Neuron (in vitro differentiated cells): ENCODE measurements at regions not wholly inside any gene's neighbourhood (a gene's known extent, or its start where the extent isn't known, plus 50 kb on each side); places are given as distances from the start of the nearest gene placed in this dataset.

Source experiments
- H2AFZ ChIP-seq: one replicate; pipeline ENCODE4 v1.6.1; 2013; ENCODE audit warnings: low read depth, mild to moderate bottlenecking, inconsistent platforms, low read length, moderate library complexity
- H3K27me3 ChIP-seq: one replicate; pipeline ENCODE4 v1.6.1; 2013; ENCODE audit warnings: low read length; ENCODE audit not compliant: insufficient read depth
- H3K36me3 ChIP-seq: one replicate; pipeline ENCODE4 v1.6.1; 2013; ENCODE audit warnings: low read length; ENCODE audit not compliant: insufficient read depth
- H3K4me1 ChIP-seq: one replicate; pipeline ENCODE4 v1.6.1; 2013; ENCODE audit warnings: low read length; ENCODE audit not compliant: insufficient read depth
- H3K4me3 ChIP-seq: 2 replicates; pipeline ENCODE4 v1.5.1; 2013; ENCODE audit warnings: mild to moderate bottlenecking, low read length, moderate library complexity
- H3K9me3 ChIP-seq: one replicate; pipeline ENCODE4 v1.6.1; 2013; ENCODE audit warnings: low read length

DNA sequence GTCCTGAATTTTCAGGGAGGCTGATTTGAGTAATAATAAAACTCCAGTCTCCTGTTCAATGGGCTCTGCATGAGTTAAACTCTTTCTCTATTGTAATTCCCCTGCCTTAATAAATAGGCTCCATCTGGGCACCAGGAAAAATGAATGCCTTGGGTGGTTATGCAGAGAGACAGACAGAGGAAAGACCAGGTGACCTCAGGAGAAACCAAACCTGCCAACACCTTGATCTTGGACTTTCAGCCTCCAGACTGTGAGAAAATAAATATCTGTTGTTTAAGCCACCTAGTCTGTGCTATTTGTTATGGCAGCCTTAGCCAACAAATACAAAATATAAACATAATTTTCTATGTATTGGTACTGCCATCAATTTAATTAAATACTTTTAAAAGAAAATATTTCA is 64.8 kb upstream of the RAP2B start:
- Histone ChIP-seq H3K4me3 (no peak overlapping the region), H3K9me3 (no peaks in the 10 kb centered on the region), H3K27me3 (no peaks in the 10 kb centered on the region), H3K36me3 (no peaks in the 10 kb centered on the region), H2AFZ (no peak overlapping the region), H3K4me1 (peaks cover 7% of the 10 kb centered on the region)

DNA sequence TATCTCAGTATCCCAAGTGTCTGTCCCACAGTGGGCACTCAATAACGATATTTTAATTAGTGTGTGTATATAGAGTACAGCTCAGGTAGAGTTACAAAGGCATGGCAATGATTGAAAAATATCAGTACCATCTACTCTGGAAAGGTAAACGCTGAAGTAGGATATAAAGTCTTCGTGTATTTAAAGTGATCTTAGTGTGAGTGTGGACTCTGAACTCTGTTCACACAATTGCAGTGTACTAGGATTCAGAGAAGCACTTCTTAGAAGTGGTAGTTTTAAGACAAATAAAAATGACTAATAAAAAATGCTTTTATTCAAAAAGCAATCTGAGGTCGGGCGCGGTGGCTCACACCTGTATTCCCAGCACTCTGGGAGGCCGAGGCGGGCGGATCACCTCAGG is 62.9 kb upstream of the RAP2B start:
- Histone ChIP-seq H3K27me3 (no peaks in the 10 kb centered on the region), H2AFZ (no peak overlapping the region), H3K4me3 (no peak overlapping the region), H3K9me3 (no peaks in the 10 kb centered on the region), H3K36me3 (no peaks in the 10 kb centered on the region), H3K4me1 (no peaks in the 10 kb centered on the region)

DNA sequence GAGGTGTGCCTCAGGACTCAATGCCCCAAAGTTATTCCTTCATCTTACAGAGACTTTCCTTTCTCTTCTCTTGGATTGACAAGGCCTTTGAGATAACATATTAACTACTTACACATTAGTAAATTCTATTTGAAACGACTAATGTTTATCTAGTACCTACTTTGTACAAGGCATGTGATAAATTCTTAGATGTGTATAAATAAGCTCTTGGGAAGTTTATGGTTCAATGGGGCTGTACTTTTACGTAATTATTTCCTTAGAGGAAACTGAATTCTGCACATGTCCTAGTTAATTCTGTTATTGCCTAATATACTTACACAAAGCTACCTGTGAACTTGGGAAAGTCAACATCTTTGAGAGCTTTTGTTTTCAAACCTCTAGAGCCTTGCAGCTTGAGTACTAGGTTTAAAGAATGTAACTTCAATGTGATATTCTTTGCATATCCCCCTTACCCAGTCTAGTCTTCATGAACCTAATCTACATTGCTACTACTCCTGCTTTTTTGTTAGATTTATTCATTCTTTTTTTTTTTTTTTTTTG is 58.5 kb upstream of the RAP2B start:
- H3K9me3 ChIP-seq = no peaks in the 10 kb centered on the region
- no peak overlapping the region for H3K4me3 ChIP-seq
- no peak overlapping the region for H2AFZ ChIP-seq
- no peaks in the 10 kb centered on the region for H3K27me3 ChIP-seq
- H3K4me1 ChIP-seq = no peaks in the 10 kb centered on the region
- H3K36me3 ChIP-seq = no peaks in the 10 kb centered on the region

DNA sequence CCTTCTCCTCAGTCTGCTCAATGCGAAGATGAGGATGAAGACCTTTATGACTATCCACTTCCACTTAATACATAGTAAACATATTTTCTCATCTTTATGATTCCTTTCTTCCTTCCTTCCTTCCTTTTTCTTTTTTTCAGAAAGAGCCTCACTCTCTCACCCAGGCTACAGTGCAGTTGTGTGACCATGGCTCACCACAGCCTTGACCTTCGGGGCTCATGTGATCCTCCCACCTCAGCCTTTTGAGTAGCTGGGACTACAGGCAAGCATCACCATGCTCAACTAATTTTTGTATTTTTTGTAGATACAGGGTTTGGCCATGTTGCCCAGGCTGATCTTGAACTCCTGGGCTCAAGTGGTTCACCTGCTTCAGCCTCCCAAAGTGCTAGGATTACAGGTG is 52.0 kb upstream of the RAP2B start:
- H3K4me3 ChIP-seq = no peak overlapping the region
- no peaks in the 10 kb centered on the region for H3K4me1 ChIP-seq
- H2AFZ ChIP-seq = no peak overlapping the region

DNA sequence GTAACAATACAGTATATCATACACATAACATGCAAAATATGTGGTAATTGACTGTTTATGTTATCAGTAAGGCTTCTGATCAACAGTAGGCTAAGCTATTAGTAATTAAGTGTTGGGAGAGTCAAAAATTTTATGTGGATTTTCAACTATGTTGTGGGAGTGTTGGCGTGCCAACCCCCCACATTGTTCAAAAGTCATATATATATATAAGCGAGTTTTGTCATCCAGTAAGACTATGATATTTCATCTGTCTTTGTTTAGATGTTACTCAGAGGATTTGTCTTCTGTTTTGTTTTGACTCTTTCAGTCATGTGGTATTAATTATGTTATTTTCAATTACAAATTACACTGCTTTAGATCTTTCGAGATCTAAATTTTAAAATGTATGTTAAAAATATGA is 51.0 kb upstream of the RAP2B start:
- H3K4me1 ChIP-seq = no peaks in the 10 kb centered on the region
- no peaks in the 10 kb centered on the region for H3K9me3 ChIP-seq
- H2AFZ ChIP-seq = no peak overlapping the region
- no peaks in the 10 kb centered on the region for H3K27me3 ChIP-seq
- H3K36me3 ChIP-seq = no peaks in the 10 kb centered on the region
- no peak overlapping the region for H3K4me3 ChIP-seq

More for the DNA sequence above, 52.0 kb upstream of the RAP2B start:
- Histone ChIP-seq H3K27me3 (no peaks in the 10 kb centered on the region), H3K9me3 (no peaks in the 10 kb centered on the region), H3K36me3 (no peaks in the 10 kb centered on the region)
